GM23338 (cell line): ENCODE measurements at regions not wholly inside any gene's neighbourhood (a gene's known extent, or its start where the extent isn't known, plus 50 kb on each side); places are given as distances from the start of the nearest gene placed in this dataset.

Source experiments
- ATAC-seq: fragments of 200-7000 bp; cut with Tn5 transposase; 3 replicates; pipeline ENCODE4 v1.9.1; 2020
- DNase-seq: peaks from one replicate; pipeline ENCODE4 v3.0.0-alpha.2; 2015; ENCODE audit warnings: low spot score
- H2AFZ ChIP-seq: fragments of 200-600 bp; sonication (generic); 2 replicates; pipeline ENCODE4 v1.8.0; 2016; ENCODE audit warnings: antibody characterized with exemption, mild to moderate bottlenecking, moderate library complexity
- H3F3A ChIP-seq: fragments of 200-600 bp; sonication (generic); replicated peaks from 2 replicates; pipeline ENCODE4 v1.8.0; 2017; ENCODE audit warnings: antibody characterized with exemption, mixed run types, low read depth
- H3K27ac ChIP-seq: fragments of 200-600 bp; sonication (generic); 2 replicates; pipeline ENCODE4 v1.6.1; 2016; ENCODE audit warnings: low read depth
- H3K27me3 ChIP-seq: fragments of 200-600 bp; sonication (generic); 2 replicates; pipeline ENCODE4 v1.8.0; 2016; ENCODE audit warnings: mild to moderate bottlenecking, mixed run types, moderate library complexity; ENCODE audit not compliant: insufficient read depth
- H3K36me3 ChIP-seq: fragments of 200-600 bp; sonication (generic); 2 replicates; pipeline ENCODE4 v1.8.0; 2016; ENCODE audit warnings: mild to moderate bottlenecking; ENCODE audit not compliant: insufficient read depth
- H3K4me1 ChIP-seq: fragments of 200-600 bp; sonication (generic); 2 replicates; pipeline ENCODE4 v1.8.0; 2016; ENCODE audit warnings: mild to moderate bottlenecking, moderate library complexity; ENCODE audit not compliant: insufficient read depth
- H3K4me2 ChIP-seq: fragments of 200-600 bp; sonication (generic); 2 replicates; pipeline ENCODE4 v1.7.1; 2017; ENCODE audit warnings: mixed run types
- H3K4me3 ChIP-seq: fragments of 200-600 bp; sonication (generic); 2 replicates; pipeline ENCODE4 v1.6.1; 2016; ENCODE audit warnings: mixed run types
- H3K79me2 ChIP-seq: fragments of 200-600 bp; sonication (generic); replicated peaks from 2 replicates; pipeline ENCODE4 v1.8.0; 2017; ENCODE audit warnings: mild to moderate bottlenecking; ENCODE audit not compliant: insufficient read depth
- H3K9me2 ChIP-seq: fragments of 200-600 bp; sonication (generic); 2 replicates; pipeline ENCODE4 v1.8.0; 2017; ENCODE audit not compliant: insufficient read depth
- H4K20me1 ChIP-seq: fragments of 200-600 bp; sonication (generic); replicated peaks from 2 replicates; pipeline ENCODE4 v1.8.0; 2017; ENCODE audit warnings: mild to moderate bottlenecking; ENCODE audit not compliant: insufficient read depth
- H3K27ac Mint-ChIP-seq: 2 replicates; pipeline ENCODE4 v1.8.0; 2020; ENCODE audit warnings: inconsistent platforms, mild to moderate bottlenecking, moderate library complexity, mixed read lengths
- H3K27me3 Mint-ChIP-seq: 3 replicates; pipeline ENCODE4 v1.8.0; 2022; ENCODE audit warnings: low read depth, mild to moderate bottlenecking, moderate library complexity, mixed read lengths, inconsistent platforms; ENCODE audit not compliant: insufficient read depth, poor library complexity
- H3K36me3 Mint-ChIP-seq: 3 replicates; pipeline ENCODE4 v1.8.0; 2021; ENCODE audit warnings: low read depth, mild to moderate bottlenecking, inconsistent platforms, moderate library complexity, mixed read lengths
- H3K4me1 Mint-ChIP-seq: 3 replicates; pipeline ENCODE4 v1.8.0; 2020; ENCODE audit warnings: mild to moderate bottlenecking, inconsistent platforms, mixed read lengths
- H3K4me3 Mint-ChIP-seq: 3 replicates; pipeline ENCODE4 v1.8.0; 2021; ENCODE audit warnings: moderate library complexity, mild to moderate bottlenecking, inconsistent platforms, mixed read lengths
- H3K9me3 Mint-ChIP-seq: 3 replicates; pipeline ENCODE4 v1.8.0; 2020; ENCODE audit warnings: moderate library complexity, mild to moderate bottlenecking, inconsistent platforms, mixed read lengths
- CREB1 ChIP-seq: fragments of 250-450 bp; sonication (Bioruptor Pico); IDR thresholded peaks from 2 replicates; pipeline ENCODE4 v1.5.0; 2020; ENCODE audit warnings: low read depth, mild to moderate bottlenecking, moderate library complexity
- EZH2 ChIP-seq: fragments of 200-600 bp; sonication (generic); IDR thresholded peaks from one replicate; pipeline ENCODE4 v1.8.0; 2017; ENCODE audit warnings: antibody characterized with exemption, mild to moderate bottlenecking, low read depth; ENCODE audit not compliant: unreplicated experiment
- JUNB ChIP-seq: IDR thresholded peaks from one replicate; pipeline ENCODE4 v1.6.1; 2016; ENCODE audit warnings: antibody characterized with exemption; ENCODE audit not compliant: unreplicated experiment
- NANOG ChIP-seq: IDR thresholded peaks from 2 replicates; pipeline ENCODE4 v1.6.1; 2016; ENCODE audit warnings: antibody characterized with exemption, borderline replicate concordance
- ZNF114 ChIP-seq: fragments of 250-450 bp; sonication (Bioruptor Pico); IDR thresholded peaks from 2 replicates; pipeline ENCODE4 v1.5.0; 2020; ENCODE audit warnings: mild to moderate bottlenecking, moderate library complexity
- ZNF331 ChIP-seq: fragments of 250-450 bp; sonication (Bioruptor Pico); IDR thresholded peaks from 2 replicates; pipeline ENCODE4 v1.5.0; 2020; ENCODE audit warnings: low read depth, mild to moderate bottlenecking, moderate library complexity
- ZNF462 ChIP-seq: fragments of 250-450 bp; sonication (Bioruptor Pico); IDR thresholded peaks from 2 replicates; pipeline ENCODE4 v1.5.0; 2020; ENCODE audit warnings: mild to moderate bottlenecking, moderate library complexity
- TF ChIP-seq, protein P1 (sequence below): IDR thresholded peaks from 2 replicates; pipeline ENCODE4 v1.6.1; 2016; ENCODE audit warnings: antibody characterized with exemption
- TF ChIP-seq, protein P2 (sequence below): IDR thresholded peaks from one replicate; pipeline ENCODE4 v1.6.1; 2018; ENCODE audit warnings: antibody characterized with exemption; ENCODE audit not compliant: unreplicated experiment

DNA sequence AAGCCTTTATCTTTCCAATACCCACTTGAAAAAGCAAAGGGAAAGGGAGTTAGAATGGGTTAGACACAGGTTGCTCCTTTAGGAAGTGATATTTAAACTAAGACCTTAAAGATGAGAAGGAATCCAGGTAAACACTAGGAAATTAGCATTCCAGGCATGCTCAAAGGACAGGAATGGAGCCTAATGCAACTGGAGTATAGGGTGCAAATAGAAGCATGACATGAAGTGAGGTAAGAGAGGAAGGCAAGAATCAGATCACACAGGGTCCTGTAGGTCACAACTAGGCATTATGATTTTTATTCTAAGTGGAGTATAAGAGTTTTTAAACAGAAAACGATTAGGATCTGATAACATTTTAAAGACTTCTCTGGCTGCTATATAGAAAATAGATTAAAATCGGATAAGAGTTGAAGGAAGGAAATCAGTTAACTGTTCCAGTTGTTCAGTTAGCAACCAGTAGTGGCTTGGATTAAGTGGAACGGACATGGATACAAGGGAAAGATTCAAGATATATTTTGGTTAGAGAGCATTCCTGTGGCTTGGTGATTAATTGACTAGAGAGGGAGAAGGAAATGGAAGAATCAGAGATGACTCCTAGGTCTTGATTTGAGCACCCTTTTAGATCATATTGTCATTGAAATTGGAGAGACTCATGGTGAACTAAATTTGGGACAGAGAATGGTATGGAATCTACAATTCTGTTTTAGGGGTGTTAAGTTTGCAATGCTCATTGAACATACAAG, 95.9 kb downstream of the FBXO4 start:
- Histone ChIP-seq H3F3A (no peaks in the 10 kb centered on the region), H3K4me2 (no peak overlapping the region)
- H3K4me3 Mint-ChIP-seq = no peak overlapping the region

GRCh38 chr5:42021923-42022322, 96.8 kb downstream of the FBXO4 start:
- no peaks in the 10 kb centered on the region for H3K36me3 ChIP-seq
- no peaks in the 10 kb centered on the region for H3K4me1 ChIP-seq
- Mint-ChIP-seq H3K4me1 (peaks cover 4% of the 10 kb centered on the region; the same call in 2 of the 3 replicates), H3K27me3 (no peaks in the 10 kb centered on the region), H3K36me3 (no peaks in the 10 kb centered on the region; the same call in 2 of the 3 replicates), H3K4me3 (no peak overlapping the region), H3K9me3 (peaks cover 26% of the 10 kb centered on the region), H3K27ac (no peak overlapping the region)
- DNase-seq (no peak), ATAC-seq (no peak)
- no peak overlapping the region for H3K4me2 ChIP-seq
- no peaks in the 10 kb centered on the region for H3K79me2 ChIP-seq
- no peaks in the 10 kb centered on the region for H3K9me2 ChIP-seq
- no peaks in the 10 kb centered on the region for H3K27me3 ChIP-seq
- no peaks in the 10 kb centered on the region for H3F3A ChIP-seq
- H2AFZ ChIP-seq = no peak overlapping the region
- no peak overlapping the region for H3K27ac ChIP-seq
- H3K4me3 ChIP-seq = no peak overlapping the region
- H4K20me1 ChIP-seq = no peaks in the 10 kb centered on the region
- no peak for TF ChIP-seq NANOG
- TF ChIP-seq ZNF114 (CRISPR knock-in tag) = no peak
- TF ChIP-seq JUNB = no peak
- TF ChIP-seq ZNF331 = no peak
- TF ChIP-seq ZNF462 (CRISPR knock-in tag) = no peak

More for the DNA sequence above, 95.9 kb downstream of the FBXO4 start:
- Histone ChIP-seq H4K20me1 (no peaks in the 10 kb centered on the region), H3K79me2 (no peaks in the 10 kb centered on the region), H3K9me2 (no peaks in the 10 kb centered on the region), H3K36me3 (no peaks in the 10 kb centered on the region), H3K4me3 (no peak overlapping the region), H3K27me3 (no peaks in the 10 kb centered on the region), H2AFZ (peak overlapping the region; percentile 1; the same call in 1 of the 2 replicates), H3K27ac (no peak overlapping the region), H3K4me1 (no peaks in the 10 kb centered on the region)
- TF ChIP-seq CREB1 (no peak), ZNF331 (no peak), ZNF114 (CRISPR knock-in tag) (no peak), EZH2 (no peak)
- TF ChIP-seq, protein P1, sequence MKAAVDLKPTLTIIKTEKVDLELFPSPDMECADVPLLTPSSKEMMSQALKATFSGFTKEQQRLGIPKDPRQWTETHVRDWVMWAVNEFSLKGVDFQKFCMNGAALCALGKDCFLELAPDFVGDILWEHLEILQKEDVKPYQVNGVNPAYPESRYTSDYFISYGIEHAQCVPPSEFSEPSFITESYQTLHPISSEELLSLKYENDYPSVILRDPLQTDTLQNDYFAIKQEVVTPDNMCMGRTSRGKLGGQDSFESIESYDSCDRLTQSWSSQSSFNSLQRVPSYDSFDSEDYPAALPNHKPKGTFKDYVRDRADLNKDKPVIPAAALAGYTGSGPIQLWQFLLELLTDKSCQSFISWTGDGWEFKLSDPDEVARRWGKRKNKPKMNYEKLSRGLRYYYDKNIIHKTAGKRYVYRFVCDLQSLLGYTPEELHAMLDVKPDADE = no peak
- TF ChIP-seq, protein P2, sequence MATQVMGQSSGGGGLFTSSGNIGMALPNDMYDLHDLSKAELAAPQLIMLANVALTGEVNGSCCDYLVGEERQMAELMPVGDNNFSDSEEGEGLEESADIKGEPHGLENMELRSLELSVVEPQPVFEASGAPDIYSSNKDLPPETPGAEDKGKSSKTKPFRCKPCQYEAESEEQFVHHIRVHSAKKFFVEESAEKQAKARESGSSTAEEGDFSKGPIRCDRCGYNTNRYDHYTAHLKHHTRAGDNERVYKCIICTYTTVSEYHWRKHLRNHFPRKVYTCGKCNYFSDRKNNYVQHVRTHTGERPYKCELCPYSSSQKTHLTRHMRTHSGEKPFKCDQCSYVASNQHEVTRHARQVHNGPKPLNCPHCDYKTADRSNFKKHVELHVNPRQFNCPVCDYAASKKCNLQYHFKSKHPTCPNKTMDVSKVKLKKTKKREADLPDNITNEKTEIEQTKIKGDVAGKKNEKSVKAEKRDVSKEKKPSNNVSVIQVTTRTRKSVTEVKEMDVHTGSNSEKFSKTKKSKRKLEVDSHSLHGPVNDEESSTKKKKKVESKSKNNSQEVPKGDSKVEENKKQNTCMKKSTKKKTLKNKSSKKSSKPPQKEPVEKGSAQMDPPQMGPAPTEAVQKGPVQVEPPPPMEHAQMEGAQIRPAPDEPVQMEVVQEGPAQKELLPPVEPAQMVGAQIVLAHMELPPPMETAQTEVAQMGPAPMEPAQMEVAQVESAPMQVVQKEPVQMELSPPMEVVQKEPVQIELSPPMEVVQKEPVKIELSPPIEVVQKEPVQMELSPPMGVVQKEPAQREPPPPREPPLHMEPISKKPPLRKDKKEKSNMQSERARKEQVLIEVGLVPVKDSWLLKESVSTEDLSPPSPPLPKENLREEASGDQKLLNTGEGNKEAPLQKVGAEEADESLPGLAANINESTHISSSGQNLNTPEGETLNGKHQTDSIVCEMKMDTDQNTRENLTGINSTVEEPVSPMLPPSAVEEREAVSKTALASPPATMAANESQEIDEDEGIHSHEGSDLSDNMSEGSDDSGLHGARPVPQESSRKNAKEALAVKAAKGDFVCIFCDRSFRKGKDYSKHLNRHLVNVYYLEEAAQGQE = no peak
- no peak for ATAC-seq
- Mint-ChIP-seq H3K4me1 (peaks cover 4% of the 10 kb centered on the region; the same call in 2 of the 3 replicates), H3K27me3 (no peaks in the 10 kb centered on the region), H3K36me3 (no peaks in the 10 kb centered on the region; the same call in 2 of the 3 replicates), H3K9me3 (peaks cover 18% of the 10 kb centered on the region), H3K27ac (no peak overlapping the region)
- DNase-seq = peak; percentile 13
